WI38 (cell line): ENCODE measurements at regions not wholly inside any gene's neighbourhood (a gene's known extent, or its start where the extent isn't known, plus 50 kb on each side); places are given as distances from the start of the nearest gene placed in this dataset.

ENCODE experiments used
- H3K4me3 ChIP-seq: 2 replicates; pipeline ENCODE4 v1.5.1; 2011; ENCODE audit warnings: low read depth, mild to moderate bottlenecking, control low read depth, low read length
- CTCF ChIP-seq: IDR thresholded peaks from 2 replicates; pipeline ENCODE4 v1.5.1; 2012; ENCODE audit warnings: low read depth, mild to moderate bottlenecking, control low read depth, low read length

DNA sequence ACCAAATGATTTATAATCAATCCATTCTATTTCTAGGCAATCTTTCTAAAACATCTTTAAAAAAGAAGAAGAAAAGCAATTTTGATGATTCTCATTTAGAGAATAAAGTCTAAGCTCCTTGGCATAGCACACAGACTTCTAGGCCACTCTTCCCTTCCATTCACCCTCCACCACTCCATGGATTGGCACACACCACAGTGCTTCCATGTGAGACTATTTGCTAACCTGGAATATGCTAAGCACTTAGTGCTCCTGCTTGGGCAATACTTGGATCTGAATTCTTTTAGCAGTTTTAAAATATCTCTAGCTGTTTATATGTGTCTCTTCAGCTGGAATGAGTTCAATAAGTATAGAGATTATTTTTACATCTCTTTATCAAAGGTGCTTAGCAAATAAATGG, 177.6 kb upstream of the FBXL7 start:
- no peak for TF ChIP-seq CTCF
- no peak overlapping the region for H3K4me3 ChIP-seq

- TF ChIP-seq CTCF = no peak
- H3K4me3 ChIP-seq = no peak overlapping the region
These were observed 178.2 kb upstream of the FBXL7 start for GRCh38 chr5:15321776-15322175.

- no peak overlapping the region for H3K4me3 ChIP-seq
- TF ChIP-seq CTCF = no peak
These were observed 179.1 kb upstream of the FBXL7 start for GRCh38 chr5:15320871-15321270.

- no peak for TF ChIP-seq CTCF
- no peak overlapping the region for H3K4me3 ChIP-seq
These were observed 194.8 kb upstream of the FBXL7 start for GRCh38 chr5:15304914-15305834.

- TF ChIP-seq CTCF = no peak
These were observed 195.8 kb upstream of the FBXL7 start for GRCh38 chr5:15304066-15304731.

DNA sequence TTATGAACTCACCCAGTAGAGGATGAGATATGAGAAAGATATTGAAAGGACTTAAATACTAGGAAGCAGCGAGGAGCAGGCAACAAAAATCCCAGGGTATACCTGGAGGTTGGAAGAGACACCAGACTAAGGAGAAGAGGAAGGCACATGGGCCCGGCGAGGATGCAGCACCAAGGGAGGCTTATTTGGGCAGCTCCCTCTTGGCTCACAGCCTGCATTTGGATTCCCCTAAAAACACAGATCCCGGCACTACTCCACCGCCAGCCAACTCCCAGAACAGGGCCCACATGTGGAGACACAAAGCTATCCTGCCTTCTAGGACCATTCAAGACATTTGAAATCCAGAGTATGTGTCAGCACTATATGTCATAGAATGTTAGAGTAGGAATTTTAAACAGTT, 199.8 kb upstream of the FBXL7 start:
- TF ChIP-seq CTCF = no peak
- no peak overlapping the region for H3K4me3 ChIP-seq

More at GRCh38 chr5:15304066-15304731, 195.8 kb upstream of the FBXL7 start:
- H3K4me3 ChIP-seq = no peak overlapping the region

- no peak overlapping the region for H3K4me3 ChIP-seq
- TF ChIP-seq CTCF = no peak
These were observed 209.0 kb upstream of the FBXL7 start for GRCh38 chr5:15290953-15291352.
